ENCODE measurements at regions not wholly inside any gene's neighbourhood (a gene's known extent, or its start where the extent isn't known, plus 50 kb on each side); places are given as distances from the start of the nearest gene placed in this dataset.
"Not testable (repeated sequence)": the region's sequence is repeated elsewhere in the genome, so short reads cannot be mapped to it uniquely, and the experiment has no call there.

- no peak for DNase-seq
Observed at GRCh38 chr3:182143903-182144302, 432.2 kb downstream of the SOX2 start.

GRCh38 chr3:182148360-182148759, 436.6 kb downstream of the SOX2 start:
- DNase-seq, result no peak

GRCh38 chr3:182149594-182149993, 437.9 kb downstream of the SOX2 start:
- no peak for DNase-seq

GRCh38 chr3:182156326-182156725, 444.6 kb downstream of the SOX2 start:
- not testable (repeated sequence) for DNase-seq

- DNase-seq, result no peak
Observed at GRCh38 chr3:182165234-182165633, 453.5 kb downstream of the SOX2 start.

- DNase-seq, result no peak
Observed at GRCh38 chr3:182172534-182172933, 460.8 kb downstream of the SOX2 start.

- no peak for DNase-seq
Observed at GRCh38 chr3:182178488-182179200, 466.9 kb downstream of the SOX2 start.

- no peak for DNase-seq
Observed at GRCh38 chr3:182179631-182180030, 467.9 kb downstream of the SOX2 start.

GRCh38 chr3:182180654-182181385, 469.1 kb downstream of the SOX2 start:
- DNase-seq, result no peak

GRCh38 chr3:182182531-182182968, 470.8 kb downstream of the SOX2 start:
- no peak for DNase-seq

- DNase-seq, result no peak
Observed at GRCh38 chr3:182183716-182184430, 472.1 kb downstream of the SOX2 start.

- DNase-seq, result no peak
Observed at GRCh38 chr3:182185313-182185712, 473.6 kb downstream of the SOX2 start.

GRCh38 chr3:182190056-182190455, 478.3 kb downstream of the SOX2 start:
- DNase-seq, result no peak

GRCh38 chr3:182198345-182198744, 486.6 kb downstream of the SOX2 start:
- DNase-seq, result no peak

GRCh38 chr3:182201456-182202168, 489.9 kb downstream of the SOX2 start:
- no peak for DNase-seq

GRCh38 chr3:182212479-182213076, 500.9 kb downstream of the SOX2 start:
- DNase-seq, result no peak

- DNase-seq, result no peak
Observed at GRCh38 chr3:182214416-182214815, 502.7 kb downstream of the SOX2 start.

GRCh38 chr3:182215881-182216280, 504.2 kb downstream of the SOX2 start:
- DNase-seq, result no peak

- no peak for DNase-seq
Observed at GRCh38 chr3:182216311-182216970, 504.7 kb downstream of the SOX2 start.

- no peak for DNase-seq
Observed at GRCh38 chr3:182220013-182220412, 508.3 kb downstream of the SOX2 start.

- DNase-seq, result no peak
Observed at GRCh38 chr3:182220471-182220870, 508.7 kb downstream of the SOX2 start.

GRCh38 chr3:182226995-182227394, 515.3 kb downstream of the SOX2 start:
- no peak for DNase-seq

All from hematopoietic multipotent progenitor cell treated with erythropoietin and hydrocortisone succinate and interleukin-3 and kit ligand, for 6 days (in vitro differentiated cells).